ENCODE measurements at regions not wholly inside any gene's neighbourhood (a gene's known extent, or its start where the extent isn't known, plus 50 kb on each side); places are given as distances from the start of the nearest gene placed in this dataset.

DNA sequence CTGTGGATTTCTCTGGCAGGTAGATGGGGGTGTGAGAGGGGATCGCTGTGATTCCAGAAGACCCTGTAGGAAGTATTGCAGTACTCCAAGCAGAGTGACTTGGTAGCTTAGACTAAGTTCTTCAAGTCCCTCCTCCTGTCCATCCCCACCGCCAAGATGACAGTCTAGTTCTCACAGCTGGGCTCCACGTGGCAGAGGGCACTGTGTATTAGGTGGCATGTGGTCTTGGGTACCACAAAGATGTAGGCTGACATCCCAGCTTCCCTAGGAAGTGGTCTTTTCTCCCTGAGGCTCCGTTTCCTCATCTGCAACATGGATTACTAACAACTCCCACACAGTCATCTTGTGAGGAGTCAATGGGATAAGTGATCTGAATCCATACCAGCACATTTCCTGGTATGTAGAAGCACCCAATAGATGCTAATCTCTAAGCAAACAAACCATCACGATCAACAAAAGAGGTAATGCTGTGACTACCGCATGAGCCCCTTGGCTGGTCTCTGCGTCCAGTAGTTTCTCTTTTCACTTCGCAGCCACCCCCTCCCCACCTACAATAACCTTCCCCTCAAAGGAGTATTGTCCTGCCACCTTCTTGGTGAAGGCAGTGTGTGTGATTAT lies 349.1 kb upstream of the EEF2KMT start:
- no peak overlapping the region for H3K27ac ChIP-seq
- H3K27me3 ChIP-seq, result no peaks in the 10 kb centered on the region
- H3K9me3 ChIP-seq, result no peaks in the 10 kb centered on the region
- no peak for DNase-seq
- H3K4me3 ChIP-seq, result no peak overlapping the region
- H3K4me1 ChIP-seq, result no peaks in the 10 kb centered on the region
- TF ChIP-seq, protein P1, sequence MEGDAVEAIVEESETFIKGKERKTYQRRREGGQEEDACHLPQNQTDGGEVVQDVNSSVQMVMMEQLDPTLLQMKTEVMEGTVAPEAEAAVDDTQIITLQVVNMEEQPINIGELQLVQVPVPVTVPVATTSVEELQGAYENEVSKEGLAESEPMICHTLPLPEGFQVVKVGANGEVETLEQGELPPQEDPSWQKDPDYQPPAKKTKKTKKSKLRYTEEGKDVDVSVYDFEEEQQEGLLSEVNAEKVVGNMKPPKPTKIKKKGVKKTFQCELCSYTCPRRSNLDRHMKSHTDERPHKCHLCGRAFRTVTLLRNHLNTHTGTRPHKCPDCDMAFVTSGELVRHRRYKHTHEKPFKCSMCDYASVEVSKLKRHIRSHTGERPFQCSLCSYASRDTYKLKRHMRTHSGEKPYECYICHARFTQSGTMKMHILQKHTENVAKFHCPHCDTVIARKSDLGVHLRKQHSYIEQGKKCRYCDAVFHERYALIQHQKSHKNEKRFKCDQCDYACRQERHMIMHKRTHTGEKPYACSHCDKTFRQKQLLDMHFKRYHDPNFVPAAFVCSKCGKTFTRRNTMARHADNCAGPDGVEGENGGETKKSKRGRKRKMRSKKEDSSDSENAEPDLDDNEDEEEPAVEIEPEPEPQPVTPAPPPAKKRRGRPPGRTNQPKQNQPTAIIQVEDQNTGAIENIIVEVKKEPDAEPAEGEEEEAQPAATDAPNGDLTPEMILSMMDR (IDR thresholded peaks at IDR 0.05), result no peak
- no peak for TF ChIP-seq POLR2A (IDR thresholded peaks at IDR 0.05)
- no peaks in the 10 kb centered on the region for H3K36me3 ChIP-seq

DNA sequence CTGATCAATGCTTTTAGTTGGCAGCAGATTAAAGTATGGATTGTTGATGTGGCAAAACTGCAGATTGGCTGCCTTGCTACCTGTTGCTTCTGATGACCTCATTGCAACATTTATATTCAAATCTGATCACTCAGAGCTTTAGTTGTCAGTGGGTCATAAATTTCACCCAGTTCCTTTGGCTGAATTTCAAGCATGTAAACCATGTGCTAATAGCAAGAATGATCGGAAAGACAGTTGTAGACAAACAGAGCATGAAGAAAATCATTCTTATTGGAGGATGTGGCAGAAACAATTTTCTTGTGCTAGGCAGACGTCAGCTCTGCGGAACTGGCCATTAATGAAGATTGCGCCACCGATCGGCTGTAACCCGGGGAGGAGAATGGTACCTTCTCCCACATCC lies 346.6 kb upstream of the EEF2KMT start:
- DNase-seq, result no peak
- no peaks in the 10 kb centered on the region for H3K9me3 ChIP-seq
- H3K27me3 ChIP-seq, result no peaks in the 10 kb centered on the region
- no peaks in the 10 kb centered on the region for H3K36me3 ChIP-seq
- no peaks in the 10 kb centered on the region for H3K4me1 ChIP-seq
- no peak for TF ChIP-seq POLR2A (IDR thresholded peaks at IDR 0.05)
- TF ChIP-seq, protein P1 (IDR thresholded peaks at IDR 0.05), result no peak
- H3K27ac ChIP-seq, result no peak overlapping the region
- H3K4me3 ChIP-seq, result no peak overlapping the region

DNA sequence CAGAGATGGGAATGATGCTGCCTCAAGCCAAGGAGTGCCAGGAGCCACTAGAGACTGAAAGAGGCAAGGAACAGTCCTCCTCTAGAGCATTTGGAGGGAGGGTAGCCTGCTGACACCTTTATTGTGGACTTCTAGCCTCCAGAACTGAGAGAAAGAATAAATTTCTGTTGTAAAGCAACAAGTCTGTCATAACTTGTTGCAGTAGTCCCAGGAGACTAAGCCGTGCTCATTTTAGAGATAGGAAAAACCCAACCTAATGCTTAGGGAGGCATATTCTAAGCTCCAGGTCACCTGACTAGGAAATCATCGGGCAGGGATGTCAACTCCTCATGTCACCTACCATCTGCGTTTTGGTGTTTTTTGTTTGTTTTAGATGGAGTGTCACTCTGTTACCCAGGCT lies 345.4 kb upstream of the EEF2KMT start:
- H3K9me3 ChIP-seq, result no peaks in the 10 kb centered on the region
- H3K4me3 ChIP-seq, result no peak overlapping the region
- no peak for DNase-seq
- no peaks in the 10 kb centered on the region for H3K36me3 ChIP-seq
- TF ChIP-seq, protein P1 (IDR thresholded peaks at IDR 0.05), result no peak
- TF ChIP-seq POLR2A (IDR thresholded peaks at IDR 0.05), result no peak
- no peaks in the 10 kb centered on the region for H3K27me3 ChIP-seq
- no peaks in the 10 kb centered on the region for H3K4me1 ChIP-seq
- no peak overlapping the region for H3K27ac ChIP-seq

DNA sequence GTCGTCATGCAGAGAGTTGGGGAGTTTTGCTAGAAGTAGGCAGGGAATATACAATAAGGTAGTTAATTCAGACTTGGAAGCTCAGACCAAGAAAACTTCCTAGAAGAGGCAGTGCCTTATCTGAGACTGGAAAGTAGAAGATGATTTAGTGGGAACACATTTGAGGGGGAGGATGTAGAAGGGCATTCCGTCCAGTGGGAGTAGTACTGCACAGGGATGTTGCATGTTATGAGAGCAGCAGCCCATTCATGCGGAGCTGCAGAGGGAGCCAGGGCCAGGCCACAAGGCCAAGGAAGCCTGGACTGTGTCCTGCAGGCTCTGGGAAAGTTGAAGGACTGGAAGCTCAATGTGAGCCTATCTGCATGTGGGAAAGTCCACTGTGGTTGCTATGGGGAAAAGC lies 344.5 kb upstream of the EEF2KMT start:
- Histone ChIP-seq H3K4me3 (no peak overlapping the region), H3K36me3 (no peaks in the 10 kb centered on the region), H3K27me3 (no peaks in the 10 kb centered on the region), H3K27ac (no peak overlapping the region), H3K4me1 (no peaks in the 10 kb centered on the region), H3K9me3 (no peaks in the 10 kb centered on the region)
- no peak for DNase-seq
- TF ChIP-seq, protein P1 (IDR thresholded peaks at IDR 0.05), result no peak
- TF ChIP-seq POLR2A (IDR thresholded peaks at IDR 0.05), result no peak

DNA sequence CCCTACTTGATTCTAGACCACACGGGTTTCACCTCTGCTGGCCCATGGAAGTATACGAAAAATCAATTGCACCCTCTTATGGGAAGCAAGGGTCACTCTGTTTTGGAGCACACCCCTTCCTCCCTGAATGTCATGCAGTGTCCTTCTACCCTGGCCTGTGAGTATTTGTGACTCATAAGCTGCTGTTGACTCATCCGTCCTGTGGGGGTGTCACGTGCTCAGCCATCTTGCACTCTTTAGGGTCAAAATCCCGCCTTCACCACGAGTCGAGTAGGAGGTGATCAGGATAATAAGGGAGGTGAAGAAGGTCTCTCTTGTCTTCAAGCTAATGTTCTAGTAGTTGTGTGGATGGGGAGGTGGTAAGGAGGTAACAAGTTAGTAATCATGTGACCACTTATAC lies 341.0 kb upstream of the EEF2KMT start:
- H3K9me3 ChIP-seq, result no peaks in the 10 kb centered on the region
- no peak for TF ChIP-seq POLR2A (IDR thresholded peaks at IDR 0.05)
- TF ChIP-seq, protein P1 (IDR thresholded peaks at IDR 0.05), result no peak
- H3K4me1 ChIP-seq, result no peaks in the 10 kb centered on the region
- no peaks in the 10 kb centered on the region for H3K36me3 ChIP-seq
- DNase-seq, result no peak
- H3K4me3 ChIP-seq, result no peak overlapping the region
- no peaks in the 10 kb centered on the region for H3K27me3 ChIP-seq
- H3K27ac ChIP-seq, result no peak overlapping the region

DNA sequence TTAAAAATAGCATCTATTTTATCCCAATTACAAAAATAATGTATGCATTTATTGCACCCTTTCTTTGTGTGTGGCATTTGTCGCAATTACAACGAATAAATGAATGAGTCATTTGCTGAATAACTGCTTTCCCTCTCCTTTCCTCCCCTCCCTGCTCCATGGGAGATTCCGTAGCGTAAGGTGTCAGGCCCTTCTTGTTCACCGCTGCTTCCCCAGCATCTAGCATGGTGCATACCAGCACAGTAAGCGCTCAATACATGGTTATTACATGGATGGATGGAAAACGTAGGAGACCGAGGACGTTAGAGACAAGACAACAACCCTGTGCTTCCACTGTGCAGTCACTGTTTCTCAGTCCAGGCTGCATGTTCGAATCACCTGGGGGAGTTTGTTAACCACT lies 336.0 kb upstream of the EEF2KMT start:
- Histone ChIP-seq H3K4me3 (no peak overlapping the region), H3K4me1 (no peaks in the 10 kb centered on the region), H3K9me3 (no peaks in the 10 kb centered on the region), H3K36me3 (no peaks in the 10 kb centered on the region), H3K27ac (no peak overlapping the region), H3K27me3 (no peaks in the 10 kb centered on the region)
- DNase-seq, result no peak
- TF ChIP-seq POLR2A (IDR thresholded peaks at IDR 0.05), result no peak
- TF ChIP-seq, protein P1 (IDR thresholded peaks at IDR 0.05), result no peak
